ENCODE measurements at regions not wholly inside any gene's neighbourhood (a gene's known extent, or its start where the extent isn't known, plus 50 kb on each side); places are given as distances from the start of the nearest gene placed in this dataset.
A peak's percentile ranks its signal among the peaks of the same experiment; 100 is the strongest.

DNA sequence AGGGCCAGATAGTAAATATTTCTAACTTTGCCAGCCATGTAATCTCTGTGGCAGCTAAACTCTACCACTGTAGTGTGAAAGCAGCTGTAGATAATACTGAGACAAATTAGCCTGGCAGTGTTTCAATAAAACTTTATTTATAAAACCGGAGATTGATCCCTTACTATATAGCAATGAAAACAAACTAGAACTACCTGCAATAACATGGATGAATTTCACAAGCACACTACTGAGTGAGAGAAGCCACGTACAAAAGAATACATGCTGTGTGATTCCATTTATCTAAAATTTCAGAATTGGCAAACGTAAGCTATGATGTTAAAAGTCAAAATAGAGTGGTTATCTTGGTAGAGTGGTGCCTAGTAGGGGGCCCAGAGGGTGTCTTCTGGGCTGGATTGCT is 198.7 kb upstream of the SGK1 start:
- intact Hi-C loops (cut with DNase I): no loop called here
- no peaks in the 10 kb centered on the region for H3K9me3 ChIP-seq
- TF ChIP-seq EP300 (IDR thresholded peaks at IDR 0.05) (no peak), POLR2AphosphoS5 (IDR thresholded peaks at IDR 0.05) (no peak), CTCF (IDR thresholded peaks at IDR 0.05) (no peak), POLR2A (IDR thresholded peaks at IDR 0.05) (no peak)
- H3K27me3 ChIP-seq: no peaks in the 10 kb centered on the region
- H3K36me3 ChIP-seq: no peaks in the 10 kb centered on the region
- peak overlapping the region in 3 of 4 donors; percentile 13 to 46 (median 34) for H3K27ac ChIP-seq
- no peak for DNase-seq
- 83 to 87% methylated on average over 3 of the region's 3 CpGs for WGBS, 2 donors
- no peak overlapping the region for H3K4me3 ChIP-seq
- H3K4me1 ChIP-seq: peaks cover 0 to 12% (median 6%) of the 10 kb centered on the region in 4 donors

- Histone ChIP-seq H3K4me3 (no peak overlapping the region), H3K4me1 (peaks cover 0 to 12% (median 6%) of the 10 kb centered on the region in 4 donors), H3K27me3 (no peaks in the 10 kb centered on the region), H3K9me3 (no peaks in the 10 kb centered on the region), H3K36me3 (no peaks in the 10 kb centered on the region), H3K27ac (no peak overlapping the region)
- no peak for DNase-seq
- WGBS, 2 donors: 90 to 92% methylated on average over 2 of the region's 2 CpGs
- intact Hi-C loops (cut with DNase I): no loop called here
- TF ChIP-seq POLR2AphosphoS5 (IDR thresholded peaks at IDR 0.05) (no peak), POLR2A (IDR thresholded peaks at IDR 0.05) (no peak), CTCF (IDR thresholded peaks at IDR 0.05) (no peak), EP300 (IDR thresholded peaks at IDR 0.05) (no peak)
Observed at GRCh38 chr6:134515986-134516385, 198.1 kb upstream of the SGK1 start.

- WGBS, 2 donors: 59 to 65% methylated on average over 2 of the region's 2 CpGs
Observed at GRCh38 chr6:134512981-134513391, 195.1 kb upstream of the SGK1 start.

DNA sequence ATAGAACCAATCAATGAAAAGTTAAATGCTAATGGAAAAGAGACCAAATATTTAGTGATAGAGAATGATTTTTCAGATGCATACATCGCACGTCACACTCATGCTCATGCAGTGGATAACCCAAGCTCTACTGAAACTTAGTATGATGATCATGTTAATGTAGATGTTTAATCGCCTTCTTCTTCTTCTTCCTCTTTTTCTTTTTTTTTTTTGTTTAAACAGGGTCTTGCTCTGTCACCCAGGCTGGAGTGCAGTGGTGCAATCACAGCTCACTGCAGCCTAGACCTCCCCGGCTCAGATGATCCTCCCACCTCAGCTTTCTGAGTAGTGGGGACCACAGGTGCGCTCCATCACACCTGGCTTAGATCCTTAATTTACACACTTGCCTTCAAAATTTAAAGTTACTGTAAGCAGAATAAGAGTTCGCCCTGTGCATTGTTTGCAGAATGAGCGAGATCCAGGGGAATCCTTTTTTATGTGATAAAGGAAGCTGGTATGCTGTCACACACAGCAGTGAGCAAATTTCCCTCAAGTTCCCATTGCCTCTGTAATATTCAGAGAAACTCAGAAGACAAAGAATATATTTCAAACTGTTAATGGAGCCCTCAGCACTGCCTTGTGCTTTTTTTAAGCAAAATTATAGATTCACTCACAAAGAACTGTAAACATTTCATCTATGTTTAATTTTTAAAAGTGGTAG is 194.2 kb upstream of the SGK1 start:
- TF ChIP-seq EP300 (IDR thresholded peaks at IDR 0.05) (no peak), CTCF (IDR thresholded peaks at IDR 0.05) (no peak), POLR2AphosphoS5 (IDR thresholded peaks at IDR 0.05) (no peak), POLR2A (IDR thresholded peaks at IDR 0.05) (no peak)
- H3K36me3 ChIP-seq: no peaks in the 10 kb centered on the region
- H3K27me3 ChIP-seq: no peaks in the 10 kb centered on the region
- no peak overlapping the region for H3K4me3 ChIP-seq
- H3K27ac ChIP-seq: no peak overlapping the region
- H3K4me1 ChIP-seq: peaks cover 0 to 5% (median 2%) of the 10 kb centered on the region in 4 donors
- DNase-seq: no peak
- intact Hi-C loops (cut with DNase I): no loop called here
- H3K9me3 ChIP-seq: no peaks in the 10 kb centered on the region
- 85 to 95% methylated on average over 7 of the region's 7 CpGs for WGBS, 2 donors

More at GRCh38 chr6:134512981-134513391, 195.1 kb upstream of the SGK1 start:
- Histone ChIP-seq H3K27me3 (no peaks in the 10 kb centered on the region), H3K4me1 (peaks cover 0 to 12% (median 6%) of the 10 kb centered on the region in 4 donors), H3K36me3 (no peaks in the 10 kb centered on the region), H3K4me3 (no peak overlapping the region), H3K27ac (no peak overlapping the region), H3K9me3 (no peaks in the 10 kb centered on the region)
- no peak for DNase-seq
- intact Hi-C loops (cut with DNase I): no loop called here
- TF ChIP-seq EP300 (IDR thresholded peaks at IDR 0.05): no peak
- TF ChIP-seq CTCF (IDR thresholded peaks at IDR 0.05): no peak
- TF ChIP-seq POLR2AphosphoS5 (IDR thresholded peaks at IDR 0.05): no peak

- Histone ChIP-seq H3K27ac (no peak overlapping the region), H3K4me1 (no peaks in the 10 kb centered on the region), H3K4me3 (no peak overlapping the region), H3K9me3 (no peaks in the 10 kb centered on the region), H3K36me3 (no peaks in the 10 kb centered on the region), H3K27me3 (no peaks in the 10 kb centered on the region)
- WGBS, 2 donors: 68 to 89% methylated on average over 3 of the region's 3 CpGs
- TF ChIP-seq EP300 (IDR thresholded peaks at IDR 0.05): no peak
- no peak for TF ChIP-seq CTCF (IDR thresholded peaks at IDR 0.05)
- no peak for TF ChIP-seq POLR2AphosphoS5 (IDR thresholded peaks at IDR 0.05)
- TF ChIP-seq POLR2A (IDR thresholded peaks at IDR 0.05): no peak
- intact Hi-C loops (cut with DNase I): no loop called here
- no peak for DNase-seq
Observed at GRCh38 chr6:134510920-134511319, 193.0 kb upstream of the SGK1 start.
